Right lobe of liver (tissue), 4 donors: ENCODE measurements at regions not wholly inside any gene's neighbourhood (a gene's known extent, or its start where the extent isn't known, plus 50 kb on each side); places are given as distances from the start of the nearest gene placed in this dataset.

Experiments used
- POLR2A ChIP-seq: fragments of 450-650 bp; IDR thresholded peaks from one replicate; pipeline ENCODE4 v1.6.1; 2017; ENCODE audit warnings: antibody characterized with exemption, mild to moderate bottlenecking
- TF ChIP-seq, protein P1 (sequence below), 4 donors: fragments of 200-600 bp in 3 of 4; fragments of 450-650 bp in 1 of 4; IDR thresholded peaks; one replicate each; pipeline versions ENCODE4 v1.5.1 to v1.8.0; 2016 to 2022; ENCODE audit warnings: antibody characterized with exemption in 4 of 4, mild to moderate bottlenecking in 2 of 4
- donor health status: DM: no; HTN: no; CAD: no.
- donor health status: DM: no; HTN: no; CAD: no.
- donor health status: DM: no; HTN: yes; CAD: no.

DNA sequence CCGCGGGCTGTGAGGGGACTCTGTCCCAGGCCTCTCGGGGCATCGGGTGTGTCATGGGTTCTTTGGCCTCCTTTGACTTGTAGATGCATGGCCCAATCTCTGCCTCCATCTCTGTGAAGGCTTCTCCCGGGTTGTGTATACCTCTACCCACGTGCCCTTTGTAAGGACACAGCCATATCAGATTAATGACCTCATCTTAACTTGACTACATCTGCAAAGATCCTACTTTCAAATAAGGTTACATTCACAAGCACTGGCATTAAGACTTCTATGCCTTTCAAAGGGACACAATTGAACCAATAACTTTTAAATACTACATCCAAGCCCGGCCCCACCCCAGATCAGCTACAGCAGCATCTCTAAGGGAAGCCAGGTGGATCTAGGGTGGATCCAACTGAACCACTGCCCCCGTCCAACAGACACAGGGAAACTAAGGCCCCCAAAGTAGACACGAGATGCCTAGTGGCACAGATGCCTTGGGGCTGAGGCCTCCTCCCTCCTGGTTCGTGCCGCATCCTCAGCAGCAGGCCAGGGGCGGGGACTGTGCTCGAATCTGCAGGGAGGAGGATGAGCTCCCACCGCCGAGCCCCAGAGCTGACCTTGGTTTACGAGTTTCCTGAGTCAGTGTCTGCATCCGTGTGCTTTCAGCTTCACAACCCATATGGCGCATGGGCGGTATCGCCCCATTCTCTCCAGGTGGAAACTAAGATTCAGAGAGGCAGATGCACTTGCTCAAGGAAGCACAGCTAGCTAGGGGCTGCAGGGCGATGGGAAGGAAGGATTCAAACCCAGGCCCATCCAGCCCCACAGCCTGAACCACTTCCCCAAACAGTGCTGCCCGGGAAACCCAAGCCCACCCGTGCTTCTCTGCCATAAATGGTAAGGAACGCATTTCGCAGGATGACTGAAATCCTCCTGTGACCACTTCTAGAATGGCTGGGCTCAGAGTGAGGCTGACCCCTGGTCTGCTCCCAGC, 353.3 kb downstream of the C16orf95 start:
- TF ChIP-seq, protein P1, sequence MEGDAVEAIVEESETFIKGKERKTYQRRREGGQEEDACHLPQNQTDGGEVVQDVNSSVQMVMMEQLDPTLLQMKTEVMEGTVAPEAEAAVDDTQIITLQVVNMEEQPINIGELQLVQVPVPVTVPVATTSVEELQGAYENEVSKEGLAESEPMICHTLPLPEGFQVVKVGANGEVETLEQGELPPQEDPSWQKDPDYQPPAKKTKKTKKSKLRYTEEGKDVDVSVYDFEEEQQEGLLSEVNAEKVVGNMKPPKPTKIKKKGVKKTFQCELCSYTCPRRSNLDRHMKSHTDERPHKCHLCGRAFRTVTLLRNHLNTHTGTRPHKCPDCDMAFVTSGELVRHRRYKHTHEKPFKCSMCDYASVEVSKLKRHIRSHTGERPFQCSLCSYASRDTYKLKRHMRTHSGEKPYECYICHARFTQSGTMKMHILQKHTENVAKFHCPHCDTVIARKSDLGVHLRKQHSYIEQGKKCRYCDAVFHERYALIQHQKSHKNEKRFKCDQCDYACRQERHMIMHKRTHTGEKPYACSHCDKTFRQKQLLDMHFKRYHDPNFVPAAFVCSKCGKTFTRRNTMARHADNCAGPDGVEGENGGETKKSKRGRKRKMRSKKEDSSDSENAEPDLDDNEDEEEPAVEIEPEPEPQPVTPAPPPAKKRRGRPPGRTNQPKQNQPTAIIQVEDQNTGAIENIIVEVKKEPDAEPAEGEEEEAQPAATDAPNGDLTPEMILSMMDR (IDR thresholded peaks at IDR 0.05): no peak
- no peak for TF ChIP-seq POLR2A
